HEK293 (cell line): ENCODE measurements at regions not wholly inside any gene's neighbourhood (a gene's known extent, or its start where the extent isn't known, plus 50 kb on each side); places are given as distances from the start of the nearest gene placed in this dataset.

ENCODE experiments used
- CTCF ChIA-PET: fragments of 350-600 bp; formaldehyde crosslinking; extraction: SDS; loops from one replicate; lab custom pipeline; 2021; ENCODE audit warnings: antibody characterized with exemption; lab: Yijun Ruan, JAX
- POLR2A ChIA-PET: fragments of 300-600 bp; formaldehyde crosslinking; extraction: SDS; loops from one replicate; lab custom pipeline; 2020; ENCODE audit warnings: antibody characterized with exemption, inconsistent platforms; lab: Yijun Ruan, JAX
- H3K27ac ChIP-seq: fragments of 200-500 bp; sonication (Bioruptor generic); 2 replicates; pipeline ENCODE4 v1.5.1; 2014; ENCODE audit warnings: low read depth, low read length, control low read depth, inconsistent platforms; ENCODE audit errors: extremely low read depth
- H3K36me3 ChIP-seq, 2 experiments: fragments of 200-500 bp in 1 of 2; sonication (Bioruptor generic) in 1 of 2; 1 replicate in 1 of 2; 2 replicates in 1 of 2; pipeline ENCODE4 v1.5.1; 2014 to 2017; ENCODE audit warnings: inconsistent platforms in 2 of 2, low read length in 2 of 2; ENCODE audit not compliant: control insufficient read depth in 2 of 2, insufficient read depth in 1 of 2
- H3K4me1 ChIP-seq: fragments of 200-500 bp; sonication (Bioruptor generic); 2 replicates; pipeline ENCODE4 v1.5.1; 2014; ENCODE audit warnings: mild to moderate bottlenecking, low read length, inconsistent platforms; ENCODE audit not compliant: control insufficient read depth, insufficient read depth
- H3K4me3 ChIP-seq: 2 replicates; pipeline ENCODE4 v1.5.1; 2011; ENCODE audit warnings: low read depth, mild to moderate bottlenecking, control low read depth, low read length, moderate library complexity
- H3K9me3 ChIP-seq: fragments of 200-500 bp; sonication (Bioruptor generic); 2 replicates; pipeline ENCODE4 v1.5.1; 2014; ENCODE audit warnings: low read depth, low read length, inconsistent platforms; ENCODE audit not compliant: control insufficient read depth, insufficient read depth
- BCL11A ChIP-seq: fragments of 450-650 bp; formaldehyde crosslinking; IDR thresholded peaks from 2 replicates; pipeline ENCODE4 v1.5.1; 2016; ENCODE audit warnings: low read depth, missing biosample characterization, missing genetic modification characterization
- RBAK ChIP-seq: fragments of 450-650 bp; formaldehyde crosslinking; IDR thresholded peaks from 2 replicates; pipeline ENCODE4 v1.5.1; 2016; ENCODE audit warnings: missing biosample characterization, missing genetic modification characterization
- REPIN1 ChIP-seq: fragments of 450-650 bp; formaldehyde crosslinking; IDR thresholded peaks from 2 replicates; pipeline ENCODE4 v1.5.1; 2017; ENCODE audit warnings: missing biosample characterization, missing genetic modification characterization, low read depth
- SALL2 ChIP-seq: fragments of 450-650 bp; formaldehyde crosslinking; IDR thresholded peaks from 2 replicates; pipeline ENCODE4 v1.5.0; 2017; ENCODE audit warnings: missing biosample characterization, mild to moderate bottlenecking, missing genetic modification characterization, borderline replicate concordance
- SP2 ChIP-seq: fragments of 450-650 bp; formaldehyde crosslinking; IDR thresholded peaks from 2 replicates; pipeline ENCODE4 v1.5.1; 2016; ENCODE audit warnings: missing biosample characterization, missing genetic modification characterization
- YY1 ChIP-seq: fragments of 450-650 bp; formaldehyde crosslinking; IDR thresholded peaks from 2 replicates; pipeline ENCODE4 v1.5.1; 2018; ENCODE audit warnings: missing biosample characterization, missing genetic modification characterization
- ZNF112 ChIP-seq: fragments of 450-650 bp; formaldehyde crosslinking; IDR thresholded peaks from 2 replicates; pipeline ENCODE4 v1.5.0; 2017; ENCODE audit warnings: missing biosample characterization, missing genetic modification characterization
- ZNF214 ChIP-seq: fragments of 450-650 bp; formaldehyde crosslinking; IDR thresholded peaks from 2 replicates; pipeline ENCODE4 v1.5.1; 2017; ENCODE audit warnings: missing biosample characterization, mild to moderate bottlenecking, missing genetic modification characterization, borderline replicate concordance
- ZNF366 ChIP-seq: fragments of 450-650 bp; formaldehyde crosslinking; conservative IDR thresholded peaks from 2 replicates; pipeline ENCODE4 v1.5.1; 2016; ENCODE audit warnings: missing biosample characterization, missing genetic modification characterization
- ZNF449 ChIP-seq: fragments of 450-650 bp; formaldehyde crosslinking; IDR thresholded peaks from 2 replicates; pipeline ENCODE4 v1.5.1; 2017; ENCODE audit warnings: missing biosample characterization, mild to moderate bottlenecking, missing genetic modification characterization, moderate library complexity
- ZNF571 ChIP-seq: fragments of 450-650 bp; formaldehyde crosslinking; IDR thresholded peaks from 2 replicates; pipeline ENCODE4 v1.5.0; 2017; ENCODE audit warnings: missing biosample characterization, missing genetic modification characterization
- ZNF76 ChIP-seq: fragments of 450-650 bp; formaldehyde crosslinking; IDR thresholded peaks from 2 replicates; pipeline ENCODE4; 2016; ENCODE audit warnings: low read depth, missing biosample characterization, missing genetic modification characterization, borderline replicate concordance
- ZNF776 ChIP-seq: fragments of 450-650 bp; formaldehyde crosslinking; IDR thresholded peaks from 2 replicates; pipeline ENCODE4 v1.5.0; 2017; ENCODE audit warnings: missing biosample characterization, missing genetic modification characterization, borderline replicate concordance
- ZSCAN16 ChIP-seq: fragments of 450-650 bp; formaldehyde crosslinking; IDR thresholded peaks from 2 replicates; pipeline ENCODE4 v1.5.1; 2016; ENCODE audit warnings: missing biosample characterization, missing genetic modification characterization
- ZXDB ChIP-seq: fragments of 450-650 bp; formaldehyde crosslinking; IDR thresholded peaks from 2 replicates; pipeline ENCODE4 v1.5.1; 2016; ENCODE audit warnings: missing biosample characterization, missing genetic modification characterization
- TF ChIP-seq, protein P1 (sequence below): fragments of 450-650 bp; formaldehyde crosslinking; IDR thresholded peaks from 2 replicates; pipeline ENCODE4 v1.5.1; 2016; ENCODE audit warnings: missing biosample characterization, missing genetic modification characterization
- TF ChIP-seq, protein P2 (sequence below): fragments of 450-650 bp; formaldehyde crosslinking; IDR thresholded peaks from 2 replicates; pipeline ENCODE4 v1.5.1; 2017; ENCODE audit warnings: missing biosample characterization, missing genetic modification characterization
- TF ChIP-seq, protein P3 (sequence below): fragments of 450-650 bp; formaldehyde crosslinking; IDR thresholded peaks from 2 replicates; pipeline ENCODE4 v1.5.1; 2016; ENCODE audit warnings: missing biosample characterization, missing genetic modification characterization

- Histone ChIP-seq H3K4me1 (no peaks in the 10 kb centered on the region; the same call in 1 of the 2 replicates), H3K4me3 (no peak overlapping the region), H3K36me3 (no peaks in the 10 kb centered on the region), H3K9me3 (no peaks in the 10 kb centered on the region), H3K27ac (no peak overlapping the region)
- POLR2A ChIA-PET: no interaction called here
- CTCF ChIA-PET: interaction anchor here (0.7 to 4.0 kb wide), 16 partner anchors 9 to 810 kb away, joined by 3 to 36 read pairs (median 4); no protein-coding TSS in a partner anchor
- TF ChIP-seq YY1 (no peak), ZNF112 (tag by site-specific recombination) (no peak), BCL11A (tag by site-specific recombination) (no peak), ZXDB (tag by site-specific recombination) (no peak), ZNF449 (no peak), ZNF571 (tag by site-specific recombination) (no peak), SP2 (tag by site-specific recombination) (no peak), ZNF76 (tag by site-specific recombination) (no peak), SALL2 (tag by site-specific recombination) (no peak), ZNF776 (tag by site-specific recombination) (no peak), ZNF214 (tag by site-specific recombination) (no peak)
- TF ChIP-seq, protein P1, sequence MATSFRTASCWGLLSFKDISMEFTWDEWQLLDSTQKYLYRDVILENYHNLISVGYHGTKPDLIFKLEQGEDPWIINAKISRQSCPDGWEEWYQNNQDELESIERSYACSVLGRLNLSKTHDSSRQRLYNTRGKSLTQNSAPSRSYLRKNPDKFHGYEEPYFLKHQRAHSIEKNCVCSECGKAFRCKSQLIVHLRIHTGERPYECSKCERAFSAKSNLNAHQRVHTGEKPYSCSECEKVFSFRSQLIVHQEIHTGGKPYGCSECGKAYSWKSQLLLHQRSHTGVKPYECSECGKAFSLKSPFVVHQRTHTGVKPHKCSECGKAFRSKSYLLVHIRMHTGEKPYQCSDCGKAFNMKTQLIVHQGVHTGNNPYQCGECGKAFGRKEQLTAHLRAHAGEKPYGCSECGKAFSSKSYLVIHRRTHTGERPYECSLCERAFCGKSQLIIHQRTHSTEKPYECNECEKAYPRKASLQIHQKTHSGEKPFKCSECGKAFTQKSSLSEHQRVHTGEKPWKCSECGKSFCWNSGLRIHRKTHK (tag by site-specific recombination): no peak
- TF ChIP-seq, protein P2, sequence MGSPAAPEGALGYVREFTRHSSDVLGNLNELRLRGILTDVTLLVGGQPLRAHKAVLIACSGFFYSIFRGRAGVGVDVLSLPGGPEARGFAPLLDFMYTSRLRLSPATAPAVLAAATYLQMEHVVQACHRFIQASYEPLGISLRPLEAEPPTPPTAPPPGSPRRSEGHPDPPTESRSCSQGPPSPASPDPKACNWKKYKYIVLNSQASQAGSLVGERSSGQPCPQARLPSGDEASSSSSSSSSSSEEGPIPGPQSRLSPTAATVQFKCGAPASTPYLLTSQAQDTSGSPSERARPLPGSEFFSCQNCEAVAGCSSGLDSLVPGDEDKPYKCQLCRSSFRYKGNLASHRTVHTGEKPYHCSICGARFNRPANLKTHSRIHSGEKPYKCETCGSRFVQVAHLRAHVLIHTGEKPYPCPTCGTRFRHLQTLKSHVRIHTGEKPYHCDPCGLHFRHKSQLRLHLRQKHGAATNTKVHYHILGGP (tag by site-specific recombination): no peak
Measured at GRCh38 chr14:53538316-53538881, 385.3 kb upstream of the DDHD1 start.

GRCh38 chr14:53537422-53538315, 384.5 kb upstream of the DDHD1 start:
- Histone ChIP-seq H3K27ac (no peak overlapping the region), H3K4me3 (no peak overlapping the region), H3K36me3 (no peaks in the 10 kb centered on the region), H3K4me1 (no peaks in the 10 kb centered on the region; the same call in 1 of the 2 replicates), H3K9me3 (no peaks in the 10 kb centered on the region)
- ChIA-PET CTCF (interaction anchor here (0.6 to 4.0 kb wide), 13 partner anchors 9 to 811 kb away, joined by 3 to 36 read pairs (median 6); no protein-coding TSS in a partner anchor), POLR2A (no interaction called here)
- TF ChIP-seq REPIN1 (tag by site-specific recombination) (no peak), ZNF214 (tag by site-specific recombination) (no peak), ZSCAN16 (tag by site-specific recombination) (no peak), RBAK (no peak), ZNF366 (no peak)
- TF ChIP-seq, protein P3, sequence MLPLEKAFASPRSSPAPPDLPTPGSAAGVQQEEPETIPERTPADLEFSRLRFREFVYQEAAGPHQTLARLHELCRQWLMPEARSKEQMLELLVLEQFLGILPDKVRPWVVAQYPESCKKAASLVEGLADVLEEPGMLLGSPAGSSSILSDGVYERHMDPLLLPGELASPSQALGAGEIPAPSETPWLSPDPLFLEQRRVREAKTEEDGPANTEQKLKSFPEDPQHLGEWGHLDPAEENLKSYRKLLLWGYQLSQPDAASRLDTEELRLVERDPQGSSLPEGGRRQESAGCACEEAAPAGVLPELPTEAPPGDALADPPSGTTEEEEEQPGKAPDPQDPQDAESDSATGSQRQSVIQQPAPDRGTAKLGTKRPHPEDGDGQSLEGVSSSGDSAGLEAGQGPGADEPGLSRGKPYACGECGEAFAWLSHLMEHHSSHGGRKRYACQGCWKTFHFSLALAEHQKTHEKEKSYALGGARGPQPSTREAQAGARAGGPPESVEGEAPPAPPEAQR (tag by site-specific recombination): no peak
- TF ChIP-seq, all 188 proteins: peak for 0
